Heart left ventricle (tissue), 16 donors: ENCODE measurements at regions not wholly inside any gene's neighbourhood (a gene's known extent, or its start where the extent isn't known, plus 50 kb on each side); places are given as distances from the start of the nearest gene placed in this dataset.

Source experiments
- ATAC-seq, 4 donors: fragments of 200-7000 bp; cut with Tn5 transposase; one replicate each; pipeline ENCODE4 v1.9.1; 2020 to 2022; ENCODE audit warnings: moderate library complexity in 4 of 4, mild to moderate bottlenecking in 3 of 4, moderate number of reproducible peaks in 1 of 4
- DNase-seq, 5 donors: peaks; one replicate each; pipeline ENCODE4 v3.0.0-alpha.2; 2020
- H3K27ac ChIP-seq, 12 donors: fragments of 200-600 bp; sonication (generic) in 4 of 12; one replicate each; pipeline versions ENCODE4 v1.5.0 to v1.8.0; 2016 to 2022; ENCODE audit warnings: mild to moderate bottlenecking in 2 of 12
- H3K27me3 ChIP-seq, 9 donors: fragments of 200-600 bp; sonication (generic) in 2 of 9; one replicate each; pipeline versions ENCODE4 v1.5.1 to v1.8.0; 2016 to 2022; ENCODE audit warnings: mild to moderate bottlenecking in 3 of 9
- H3K36me3 ChIP-seq, 9 donors: fragments of 200-600 bp; sonication (generic) in 2 of 9; one replicate each; pipeline versions ENCODE4 v1.5.0 to v1.8.0; 2018 to 2022; ENCODE audit warnings: mild to moderate bottlenecking in 2 of 9
- H3K4me1 ChIP-seq, 12 donors: fragments of 200-600 bp; sonication (generic) in 4 of 12; one replicate each; pipeline versions ENCODE4 v1.5.0 to v1.8.0; 2016 to 2022; ENCODE audit warnings: mild to moderate bottlenecking in 3 of 12
- H3K4me3 ChIP-seq, 12 donors: fragments of 200-600 bp; sonication (generic) in 4 of 12; one replicate each; pipeline versions ENCODE4 v1.5.0 to v1.8.0; 2017 to 2022; ENCODE audit warnings: mild to moderate bottlenecking in 9 of 12, moderate library complexity in 4 of 12
- H3K9me3 ChIP-seq, 12 donors: fragments of 200-600 bp; sonication (generic) in 4 of 12; one replicate each; pipeline versions ENCODE4 v1.5.0 to v1.8.0; 2016 to 2022; ENCODE audit warnings: mild to moderate bottlenecking in 1 of 12
- POLR2A ChIP-seq, 2 donors: fragments of 450-650 bp; IDR thresholded peaks; one replicate each; pipeline ENCODE4 v1.6.1; 2017; ENCODE audit warnings: antibody characterized with exemption in 2 of 2, mild to moderate bottlenecking in 2 of 2, moderate library complexity in 2 of 2
- WGBS, 4 donors: extraction: QIAGEN DNeasy Blood & Tissue Kit in 2 of 4; methylation state at CpG; one replicate each; pipeline versions ENCODE4 v1.1.5 to v1.1.7; 2013 to 2018; 5-methylcytosine and 5-hydroxymethylcytosine counted together
- intact Hi-C, 10 donors: fragments of 100-400 bp; cut with DNase I; formaldehyde crosslinking; loops; one replicate each; pipeline versions ENCODE4 v1.11.1 to v1.14.2; 2022
- TF ChIP-seq, protein P1 (sequence below), 12 donors: fragments of 200-600 bp; sonication (generic) in 4 of 12; IDR thresholded peaks; one replicate each; pipeline versions ENCODE4 v1.5.0 to v1.8.0; 2018 to 2022; ENCODE audit warnings: antibody characterized with exemption in 12 of 12, mild to moderate bottlenecking in 5 of 12
- donor health status: ischemic (EF 13 %, LVEDD 7.1; RV severe dilation, severe dysfunction).
- donor health status: healthy with polysubstance abuse.
- donor health status: DM: no; HTN: yes; CAD: no.
- donor health status: DM: no; HTN: no; CAD: no.
- donor health status: ischemic (EF 25% LVEDD 6.9; RV normal size, moderate dysfunction).
- donor health status: ischemic (EF 25% LVEDD 5.7; RV mildly dilated, moderate dysfunction).
- donor health status: healthy.
- donor health status: DM: yes; HTN: yes; CAD: no.
- donor health status: ischemic (EF 35%, LVEDD 5.7; RV mildly dilated, moderate dysfunction).
- donor health status: nonischemic (EF 11% LVEDD 7.7; RV severe dilation, severe dysfunction).
- donor health status: DM: yes; HTN: yes; CAD: no.
- donor health status: PGD.
- donor health status: ischemic (EF 29% LVEDD 5.4; RV normal size, mild dysfunction).
- donor health status: nonischemic (EF 23%, LVEDD 6.1; RV moderate dilation, normal function).

DNA sequence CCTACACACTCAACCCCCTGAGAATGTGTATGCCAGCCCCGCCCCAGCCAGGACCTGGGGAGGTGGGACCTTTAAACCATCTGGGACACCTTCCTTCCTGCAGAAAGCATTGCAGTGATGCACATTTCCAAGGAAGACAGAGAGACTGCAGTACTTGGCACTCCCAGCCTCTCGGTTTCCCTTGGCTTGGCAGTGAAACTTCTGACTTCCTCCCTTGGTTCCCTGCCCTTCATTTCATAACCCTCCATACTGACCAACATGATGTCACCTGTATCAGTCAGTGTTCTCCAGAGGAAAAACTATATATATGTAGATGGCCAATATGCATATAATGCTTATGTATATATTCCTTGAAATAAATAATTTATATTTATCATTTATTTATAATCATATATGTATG is 103.2 kb downstream of the SST start:
- Histone ChIP-seq H3K4me3 (no peak overlapping the region), H3K4me1 (peaks cover 0 to 24% (median 9%) of the 10 kb centered on the region in 12 donors), H3K27ac (peak overlapping the region in 1 of 12 donors; percentile 44), H3K36me3 (no peaks in the 10 kb centered on the region), H3K27me3 (no peaks in the 10 kb centered on the region), H3K9me3 (peaks cover 0 to 3% (median 0%) of the 10 kb centered on the region in 12 donors)
- 33 to 48% (median 40%) methylated on average over 2 of the region's 2 CpGs for WGBS, 4 donors
- TF ChIP-seq POLR2A (IDR thresholded peaks at IDR 0.05): no peak
- TF ChIP-seq, protein P1, sequence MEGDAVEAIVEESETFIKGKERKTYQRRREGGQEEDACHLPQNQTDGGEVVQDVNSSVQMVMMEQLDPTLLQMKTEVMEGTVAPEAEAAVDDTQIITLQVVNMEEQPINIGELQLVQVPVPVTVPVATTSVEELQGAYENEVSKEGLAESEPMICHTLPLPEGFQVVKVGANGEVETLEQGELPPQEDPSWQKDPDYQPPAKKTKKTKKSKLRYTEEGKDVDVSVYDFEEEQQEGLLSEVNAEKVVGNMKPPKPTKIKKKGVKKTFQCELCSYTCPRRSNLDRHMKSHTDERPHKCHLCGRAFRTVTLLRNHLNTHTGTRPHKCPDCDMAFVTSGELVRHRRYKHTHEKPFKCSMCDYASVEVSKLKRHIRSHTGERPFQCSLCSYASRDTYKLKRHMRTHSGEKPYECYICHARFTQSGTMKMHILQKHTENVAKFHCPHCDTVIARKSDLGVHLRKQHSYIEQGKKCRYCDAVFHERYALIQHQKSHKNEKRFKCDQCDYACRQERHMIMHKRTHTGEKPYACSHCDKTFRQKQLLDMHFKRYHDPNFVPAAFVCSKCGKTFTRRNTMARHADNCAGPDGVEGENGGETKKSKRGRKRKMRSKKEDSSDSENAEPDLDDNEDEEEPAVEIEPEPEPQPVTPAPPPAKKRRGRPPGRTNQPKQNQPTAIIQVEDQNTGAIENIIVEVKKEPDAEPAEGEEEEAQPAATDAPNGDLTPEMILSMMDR (IDR thresholded peaks at IDR 0.05): no peak
- intact Hi-C loops: no loop called here
- ATAC-seq: peak in 1 of 4 donors; percentile 62
- DNase-seq: no peak

- Histone ChIP-seq H3K27ac (no peak overlapping the region), H3K9me3 (peaks cover 0 to 4% (median 0%) of the 10 kb centered on the region in 12 donors), H3K4me1 (peaks cover 0 to 24% (median 9%) of the 10 kb centered on the region in 12 donors), H3K27me3 (peaks cover 0 to 3% (median 0%) of the 10 kb centered on the region in 9 donors), H3K36me3 (no peaks in the 10 kb centered on the region), H3K4me3 (no peak overlapping the region)
- ATAC-seq (no peak), DNase-seq (no peak)
- WGBS, 4 donors: 91 to 94% (median 92%) methylated on average over 5 of the region's 5 CpGs
- intact Hi-C loops: no loop called here
- TF ChIP-seq POLR2A (IDR thresholded peaks at IDR 0.05): no peak
- TF ChIP-seq, protein P1 (IDR thresholded peaks at IDR 0.05): no peak
Measured at GRCh38 chr3:187565701-187566100, 104.5 kb downstream of the SST start.

- intact Hi-C loops: no loop called here
- TF ChIP-seq, protein P1 (IDR thresholded peaks at IDR 0.05): no peak
- H3K27me3 ChIP-seq: peaks cover 0 to 10% (median 0%) of the 10 kb centered on the region in 9 donors
- H3K4me3 ChIP-seq: no peak overlapping the region
- WGBS, 4 donors: 67 to 77% (median 72%) methylated on average over 2 of the region's 2 CpGs
- H3K9me3 ChIP-seq: peaks cover 0 to 4% (median 0%) of the 10 kb centered on the region in 12 donors
- no peak for ATAC-seq
- DNase-seq: no peak
- H3K4me1 ChIP-seq: no peaks in the 10 kb centered on the region
- H3K36me3 ChIP-seq: no peaks in the 10 kb centered on the region
- H3K27ac ChIP-seq: no peak overlapping the region
Measured at GRCh38 chr3:187558990-187559389, 111.2 kb downstream of the SST start.

DNA sequence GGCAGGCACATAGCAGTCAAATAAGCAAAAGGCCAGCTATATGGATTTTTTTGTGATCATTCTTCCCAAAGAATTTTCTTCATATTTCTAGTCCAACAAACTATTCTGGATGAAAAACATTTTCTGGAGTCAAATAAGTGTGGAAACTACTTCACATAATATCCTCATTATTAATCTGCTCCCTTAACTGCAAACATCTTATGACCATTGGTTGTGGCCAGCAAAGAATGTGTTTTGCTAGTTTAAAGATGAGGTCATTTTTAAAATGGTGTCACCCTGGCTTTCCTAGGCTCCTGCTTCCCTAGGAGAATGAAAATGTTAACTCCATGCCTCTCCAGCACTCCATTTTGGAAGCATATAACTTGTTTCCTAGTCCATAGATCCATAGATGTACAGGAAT is 118.8 kb downstream of the SST start:
- Histone ChIP-seq H3K27me3 (no peaks in the 10 kb centered on the region), H3K4me1 (no peaks in the 10 kb centered on the region), H3K27ac (no peak overlapping the region), H3K36me3 (no peaks in the 10 kb centered on the region), H3K9me3 (no peaks in the 10 kb centered on the region), H3K4me3 (no peak overlapping the region)
- TF ChIP-seq, protein P1 (IDR thresholded peaks at IDR 0.05): no peak
- TF ChIP-seq POLR2A (IDR thresholded peaks at IDR 0.05): no peak
- DNase-seq: no peak
- ATAC-seq: no peak
- intact Hi-C loops: no loop called here
